Myocyte (in vitro differentiated cells): ENCODE measurements at regions not wholly inside any gene's neighbourhood (a gene's known extent, or its start where the extent isn't known, plus 50 kb on each side); places are given as distances from the start of the nearest gene placed in this dataset.

Experiments
- DNase-seq: peaks from one replicate; pipeline ENCODE4 v3.0.0-alpha.2; 2012; ENCODE audit warnings: low read depth

GRCh38 chr5:60339691-60340201 is 360.2 kb downstream of the DEPDC1B start:
- peak; percentile 17 for DNase-seq

GRCh38 chr5:60338846-60339245 is 361.1 kb downstream of the DEPDC1B start:
- DNase-seq = no peak

- no peak for DNase-seq
Measured at GRCh38 chr5:60336491-60336890, 363.5 kb downstream of the DEPDC1B start.

GRCh38 chr5:60335913-60336312 is 364.1 kb downstream of the DEPDC1B start:
- DNase-seq = no peak

- peak; percentile 51 for DNase-seq
Measured at GRCh38 chr5:60334281-60334713, 365.7 kb downstream of the DEPDC1B start.

- no peak for DNase-seq
Measured at GRCh38 chr5:60333005-60333571, 366.9 kb downstream of the DEPDC1B start.

- DNase-seq = peak; percentile 4
Measured at GRCh38 chr5:60332244-60333004, 367.5 kb downstream of the DEPDC1B start.

GRCh38 chr5:60330236-60330635 is 369.7 kb downstream of the DEPDC1B start:
- DNase-seq = no peak

- no peak for DNase-seq
Measured at GRCh38 chr5:60325870-60326269, 374.1 kb downstream of the DEPDC1B start.

- DNase-seq = no peak
Measured at GRCh38 chr5:60323596-60323995, 376.4 kb downstream of the DEPDC1B start.

- no peak for DNase-seq
Measured at GRCh38 chr5:60312098-60312497, 387.9 kb downstream of the DEPDC1B start.

GRCh38 chr5:60299944-60300343 is 400.0 kb downstream of the DEPDC1B start:
- no peak for DNase-seq

- DNase-seq = no peak
Measured at GRCh38 chr5:60297658-60298057, 402.3 kb downstream of the DEPDC1B start.

GRCh38 chr5:60295423-60295822 is 401.9 kb upstream of the PDE4D start:
- DNase-seq = peak; percentile 29

GRCh38 chr5:60293518-60293917 is 400.0 kb upstream of the PDE4D start:
- no peak for DNase-seq

- DNase-seq = peak; percentile 38
Measured at GRCh38 chr5:60287174-60287771, 393.7 kb upstream of the PDE4D start.

- no peak for DNase-seq
Measured at GRCh38 chr5:60285910-60286309, 392.4 kb upstream of the PDE4D start.

- DNase-seq = no peak
Measured at GRCh38 chr5:60280943-60281342, 387.4 kb upstream of the PDE4D start.

GRCh38 chr5:60277941-60278340 is 384.4 kb upstream of the PDE4D start:
- DNase-seq = no peak

- no peak for DNase-seq
Measured at GRCh38 chr5:60274747-60275146, 381.2 kb upstream of the PDE4D start.

- DNase-seq = no peak
Measured at GRCh38 chr5:60271517-60271916, 378.0 kb upstream of the PDE4D start.

- DNase-seq = no peak
Measured at GRCh38 chr5:60267907-60268306, 374.4 kb upstream of the PDE4D start.
